Mesendoderm (in vitro differentiated cells): ENCODE measurements at regions not wholly inside any gene's neighbourhood (a gene's known extent, or its start where the extent isn't known, plus 50 kb on each side); places are given as distances from the start of the nearest gene placed in this dataset.

Source experiments
- DNase-seq: peaks from one replicate; pipeline ENCODE4 v3.0.0; 2013
- H2AK5ac ChIP-seq: 2 replicates; pipeline ENCODE4 v1.6.1; 2013; ENCODE audit warnings: low read length, inconsistent platforms
- H2BK120ac ChIP-seq: 2 replicates; pipeline ENCODE4 v1.6.1; 2013; ENCODE audit warnings: low read depth, mild to moderate bottlenecking, low read length, moderate library complexity, mixed read lengths
- H2BK15ac ChIP-seq: replicated peaks from 2 replicates; pipeline ENCODE4 v1.6.1; 2013; ENCODE audit warnings: low read depth, mild to moderate bottlenecking, moderate library complexity
- H2BK5ac ChIP-seq: 2 replicates; pipeline ENCODE4 v1.6.1; 2013; ENCODE audit warnings: low read length, inconsistent platforms
- H3K18ac ChIP-seq: 2 replicates; pipeline ENCODE4 v1.6.1; 2013; ENCODE audit warnings: mild to moderate bottlenecking, low read length, mixed read lengths
- H3K23ac ChIP-seq: one replicate; pipeline ENCODE4 v1.6.1; 2013; ENCODE audit warnings: low read length
- H3K27ac ChIP-seq: 2 replicates; pipeline ENCODE4 v1.5.1; 2013; ENCODE audit warnings: low read depth, mild to moderate bottlenecking, inconsistent platforms, low read length, moderate library complexity
- H3K27me3 ChIP-seq: 2 replicates; pipeline ENCODE4 v1.6.1; 2013; ENCODE audit warnings: low read length, control low read depth, mild to moderate bottlenecking, inconsistent platforms; ENCODE audit not compliant: insufficient read depth, poor library complexity
- H3K36me3 ChIP-seq: 2 replicates; pipeline ENCODE4 v1.6.1; 2013; ENCODE audit warnings: low read length, inconsistent platforms; ENCODE audit not compliant: control insufficient read depth, insufficient read depth
- H3K4ac ChIP-seq: one replicate; pipeline ENCODE4 v1.6.1; 2013; ENCODE audit warnings: low read depth, mild to moderate bottlenecking, low read length, moderate library complexity
- H3K4me1 ChIP-seq: 2 replicates; pipeline ENCODE4 v1.6.1; 2013; ENCODE audit warnings: low read depth, low read length, inconsistent platforms; ENCODE audit not compliant: control insufficient read depth
- H3K4me2 ChIP-seq: 2 replicates; pipeline ENCODE4 v1.6.1; 2013; ENCODE audit warnings: low read length
- H3K4me3 ChIP-seq: 2 replicates; pipeline ENCODE4 v1.5.1; 2013; ENCODE audit warnings: mild to moderate bottlenecking, low read length
- H3K56ac ChIP-seq: one replicate; pipeline ENCODE4 v1.6.1; 2013; ENCODE audit warnings: low read length
- H3K79me1 ChIP-seq: 2 replicates; pipeline ENCODE4 v1.6.1; 2013; ENCODE audit warnings: low read length, inconsistent platforms
- H3K79me2 ChIP-seq: 2 replicates; pipeline ENCODE4 v1.6.1; 2013; ENCODE audit warnings: mild to moderate bottlenecking, low read length; ENCODE audit not compliant: control insufficient read depth, insufficient read depth
- H3K9ac ChIP-seq: 2 replicates; pipeline ENCODE4 v1.6.1; 2013; ENCODE audit warnings: low read length, inconsistent platforms
- H4K5ac ChIP-seq: one replicate; pipeline ENCODE4 v1.6.1; 2013; ENCODE audit warnings: low read length
- H4K8ac ChIP-seq: one replicate; pipeline ENCODE4 v1.6.1; 2013; ENCODE audit warnings: low read depth, mild to moderate bottlenecking, control low read depth, low read length, moderate library complexity
- WGBS: extraction: QIAGEN DNeasy Blood & Tissue Kit; methylation state at CpG from one replicate; pipeline ENCODE4 v1.1.7; 2013; ENCODE audit warnings: low lambda C conversion rate, missing lambda C conversion rate; ENCODE audit not compliant: insufficient coverage; ENCODE audit errors: extremely low coverage; 5-methylcytosine and 5-hydroxymethylcytosine counted together

- Histone ChIP-seq H2BK120ac (no peak overlapping the region), H3K79me2 (no peaks in the 10 kb centered on the region), H2BK5ac (no peak overlapping the region), H3K4me2 (no peak overlapping the region), H3K18ac (no peak overlapping the region), H3K9ac (no peak overlapping the region), H3K4ac (no peak overlapping the region), H2AK5ac (no peak overlapping the region), H3K79me1 (no peaks in the 10 kb centered on the region), H3K4me3 (no peak overlapping the region), H4K8ac (no peak overlapping the region), H3K36me3 (no peaks in the 10 kb centered on the region), H4K5ac (no peak overlapping the region), H3K56ac (no peak overlapping the region), H3K23ac (no peak overlapping the region), H3K27ac (no peak overlapping the region), H3K27me3 (no peaks in the 10 kb centered on the region), H3K4me1 (no peaks in the 10 kb centered on the region), H2BK15ac (no peak overlapping the region)
- DNase-seq, result no peak
- no CpG with 5 or more reads among the region's 5 CpGs for WGBS
Observed at GRCh38 chr20:52252664-52253063, 61.1 kb upstream of the ZFP64 start.

- no peaks in the 10 kb centered on the region for H3K27me3 ChIP-seq
- no peaks in the 10 kb centered on the region for H3K4me1 ChIP-seq
- no peak overlapping the region for H3K23ac ChIP-seq
- H3K4me3 ChIP-seq, result no peak overlapping the region
- no peak overlapping the region for H2BK120ac ChIP-seq
- no peaks in the 10 kb centered on the region for H3K36me3 ChIP-seq
- H2BK15ac ChIP-seq, result no peak overlapping the region
- H3K4ac ChIP-seq, result no peak overlapping the region
- no peak overlapping the region for H4K8ac ChIP-seq
- no CpG with 5 or more reads among the region's 2 CpGs for WGBS
- H3K56ac ChIP-seq, result no peak overlapping the region
- no peak overlapping the region for H3K9ac ChIP-seq
- no peak overlapping the region for H3K27ac ChIP-seq
- no peak for DNase-seq
- H3K79me2 ChIP-seq, result no peaks in the 10 kb centered on the region
- no peak overlapping the region for H3K4me2 ChIP-seq
- no peak overlapping the region for H2BK5ac ChIP-seq
- no peaks in the 10 kb centered on the region for H3K79me1 ChIP-seq
- no peak overlapping the region for H3K18ac ChIP-seq
- no peak overlapping the region for H2AK5ac ChIP-seq
- H4K5ac ChIP-seq, result no peak overlapping the region
Observed at GRCh38 chr20:52251827-52252226, 60.2 kb upstream of the ZFP64 start.

- Histone ChIP-seq H3K4ac (no peak overlapping the region), H3K36me3 (no peaks in the 10 kb centered on the region), H4K8ac (no peak overlapping the region), H4K5ac (no peak overlapping the region), H3K9ac (no peak overlapping the region), H2BK120ac (no peak overlapping the region), H3K56ac (no peak overlapping the region), H3K4me3 (no peak overlapping the region), H2BK5ac (no peak overlapping the region), H3K4me2 (no peak overlapping the region), H3K23ac (no peak overlapping the region), H3K27ac (no peak overlapping the region), H3K4me1 (no peaks in the 10 kb centered on the region), H2AK5ac (no peak overlapping the region), H3K27me3 (no peaks in the 10 kb centered on the region), H3K79me2 (no peaks in the 10 kb centered on the region), H2BK15ac (no peak overlapping the region), H3K18ac (no peak overlapping the region), H3K79me1 (no peaks in the 10 kb centered on the region)
- WGBS, result no CpG with 5 or more reads among the region's 2 CpGs
- DNase-seq, result no peak
Observed at GRCh38 chr20:52251136-52251700, 59.6 kb upstream of the ZFP64 start.

- Histone ChIP-seq H3K27me3 (no peaks in the 10 kb centered on the region), H3K18ac (no peak overlapping the region), H3K27ac (no peak overlapping the region), H3K79me2 (no peaks in the 10 kb centered on the region), H2BK15ac (no peak overlapping the region), H2BK120ac (no peak overlapping the region), H2AK5ac (no peak overlapping the region), H3K4me3 (no peak overlapping the region), H3K4me1 (no peaks in the 10 kb centered on the region), H4K5ac (no peak overlapping the region), H3K9ac (no peak overlapping the region), H3K79me1 (no peaks in the 10 kb centered on the region), H2BK5ac (no peak overlapping the region), H3K23ac (no peak overlapping the region), H3K36me3 (no peaks in the 10 kb centered on the region), H4K8ac (no peak overlapping the region), H3K56ac (no peak overlapping the region), H3K4me2 (no peak overlapping the region), H3K4ac (no peak overlapping the region)
- no CpG with 5 or more reads among the region's 4 CpGs for WGBS
- DNase-seq, result no peak
Observed at GRCh38 chr20:52247548-52247947, 56.0 kb upstream of the ZFP64 start.

GRCh38 chr20:52246366-52246765, 54.8 kb upstream of the ZFP64 start:
- no peak for DNase-seq
- WGBS, result no CpG with 5 or more reads among the region's 2 CpGs

GRCh38 chr20:52244702-52245101, 53.1 kb upstream of the ZFP64 start:
- H3K23ac ChIP-seq, result no peak overlapping the region
- WGBS, result no CpG with 5 or more reads among the region's 4 CpGs
- no peak overlapping the region for H3K4me3 ChIP-seq
- no peak overlapping the region for H3K4ac ChIP-seq
- H2AK5ac ChIP-seq, result no peak overlapping the region
- no peak overlapping the region for H4K5ac ChIP-seq
- no peaks in the 10 kb centered on the region for H3K79me2 ChIP-seq
- H3K4me1 ChIP-seq, result no peaks in the 10 kb centered on the region
- H2BK15ac ChIP-seq, result no peak overlapping the region
- H2BK5ac ChIP-seq, result no peak overlapping the region
- DNase-seq, result no peak
- H3K27me3 ChIP-seq, result no peaks in the 10 kb centered on the region
- H3K79me1 ChIP-seq, result no peaks in the 10 kb centered on the region
- H3K18ac ChIP-seq, result no peak overlapping the region
- H3K56ac ChIP-seq, result no peak overlapping the region
- no peak overlapping the region for H3K4me2 ChIP-seq
- H3K36me3 ChIP-seq, result no peaks in the 10 kb centered on the region
- no peak overlapping the region for H3K27ac ChIP-seq
- no peak overlapping the region for H2BK120ac ChIP-seq
- no peak overlapping the region for H4K8ac ChIP-seq
- no peak overlapping the region for H3K9ac ChIP-seq

More at GRCh38 chr20:52246366-52246765, 54.8 kb upstream of the ZFP64 start:
- Histone ChIP-seq H3K36me3 (no peaks in the 10 kb centered on the region), H3K79me2 (no peaks in the 10 kb centered on the region), H3K79me1 (no peaks in the 10 kb centered on the region), H3K4me2 (no peak overlapping the region), H2BK5ac (no peak overlapping the region), H3K4ac (no peak overlapping the region), H3K56ac (no peak overlapping the region), H4K8ac (no peak overlapping the region), H2BK15ac (no peak overlapping the region), H3K23ac (no peak overlapping the region), H3K9ac (no peak overlapping the region), H3K27ac (no peak overlapping the region), H3K18ac (no peak overlapping the region), H2AK5ac (no peak overlapping the region), H3K4me3 (no peak overlapping the region), H3K27me3 (no peaks in the 10 kb centered on the region), H4K5ac (no peak overlapping the region), H3K4me1 (no peaks in the 10 kb centered on the region), H2BK120ac (no peak overlapping the region)
